ENCODE measurements at regions not wholly inside any gene's neighbourhood (a gene's known extent, or its start where the extent isn't known, plus 50 kb on each side); places are given as distances from the start of the nearest gene placed in this dataset.

- peak; percentile 46 for DNase-seq
Observed at GRCh38 chr20:11556410-11556809, 361.3 kb upstream of the BTBD3 start.

- DNase-seq = no peak
Observed at GRCh38 chr20:11564491-11564890, 353.2 kb upstream of the BTBD3 start.

- no peak for DNase-seq
Observed at GRCh38 chr20:11569163-11569562, 348.5 kb upstream of the BTBD3 start.

GRCh38 chr20:11573507-11573906 is 344.2 kb upstream of the BTBD3 start:
- DNase-seq = no peak

- DNase-seq = no peak
Observed at GRCh38 chr20:11581271-11581670, 336.4 kb upstream of the BTBD3 start.

- no peak for DNase-seq
Observed at GRCh38 chr20:11582060-11582459, 335.6 kb upstream of the BTBD3 start.

- DNase-seq = no peak
Observed at GRCh38 chr20:11585752-11586352, 331.8 kb upstream of the BTBD3 start.

GRCh38 chr20:11588875-11589274 is 328.8 kb upstream of the BTBD3 start:
- DNase-seq = no peak

- no peak for DNase-seq
Observed at GRCh38 chr20:11591965-11592364, 325.7 kb upstream of the BTBD3 start.

- DNase-seq = no peak
Observed at GRCh38 chr20:11604339-11604738, 313.4 kb upstream of the BTBD3 start.

- no peak for DNase-seq
Observed at GRCh38 chr20:11607047-11607446, 310.6 kb upstream of the BTBD3 start.

GRCh38 chr20:11608736-11609135 is 309.0 kb upstream of the BTBD3 start:
- DNase-seq = no peak

GRCh38 chr20:11624704-11625103 is 293.0 kb upstream of the BTBD3 start:
- DNase-seq = no peak

GRCh38 chr20:11626551-11626950 is 291.1 kb upstream of the BTBD3 start:
- DNase-seq = no peak

- no peak for DNase-seq
Observed at GRCh38 chr20:11642866-11643265, 274.8 kb upstream of the BTBD3 start.

GRCh38 chr20:11646359-11646758 is 271.3 kb upstream of the BTBD3 start:
- no peak for DNase-seq

- no peak for DNase-seq
Observed at GRCh38 chr20:11650566-11650965, 267.1 kb upstream of the BTBD3 start.

GRCh38 chr20:11651138-11651537 is 266.6 kb upstream of the BTBD3 start:
- DNase-seq = no peak

- no peak for DNase-seq
Observed at GRCh38 chr20:11651647-11652046, 266.0 kb upstream of the BTBD3 start.

- no peak for DNase-seq
Observed at GRCh38 chr20:11652128-11652527, 265.6 kb upstream of the BTBD3 start.

- no peak for DNase-seq
Observed at GRCh38 chr20:11654766-11655165, 262.9 kb upstream of the BTBD3 start.

- DNase-seq = no peak
Observed at GRCh38 chr20:11660673-11661072, 257.0 kb upstream of the BTBD3 start.

- DNase-seq = no peak
Observed at GRCh38 chr20:11671015-11671511, 246.6 kb upstream of the BTBD3 start.

GRCh38 chr20:11672959-11673358 is 244.7 kb upstream of the BTBD3 start:
- DNase-seq = no peak

- DNase-seq = no peak
Observed at GRCh38 chr20:11675920-11676629, 241.6 kb upstream of the BTBD3 start.

Data from NCI-H2029 (cell line).